Fibroblast of the aortic adventitia (primary cell): ENCODE measurements at regions not wholly inside any gene's neighbourhood (a gene's known extent, or its start where the extent isn't known, plus 50 kb on each side); places are given as distances from the start of the nearest gene placed in this dataset.
A peak's percentile ranks its signal among the peaks of the same experiment; 100 is the strongest.

Source experiments
- DNase-seq: peaks from one replicate; pipeline ENCODE4 v3.0.0-alpha.2; 2010; ENCODE audit warnings: low read depth
- H3K4me3 ChIP-seq: 2 replicates; pipeline ENCODE4 v1.5.1; 2011; ENCODE audit warnings: low read depth, mild to moderate bottlenecking, control low read depth, low read length, moderate library complexity
- CTCF ChIP-seq: IDR thresholded peaks from 2 replicates; pipeline ENCODE4 v1.5.1; 2011; ENCODE audit warnings: mild to moderate bottlenecking, low read length, control low read depth, inconsistent platforms; ENCODE audit not compliant: insufficient read depth

DNA sequence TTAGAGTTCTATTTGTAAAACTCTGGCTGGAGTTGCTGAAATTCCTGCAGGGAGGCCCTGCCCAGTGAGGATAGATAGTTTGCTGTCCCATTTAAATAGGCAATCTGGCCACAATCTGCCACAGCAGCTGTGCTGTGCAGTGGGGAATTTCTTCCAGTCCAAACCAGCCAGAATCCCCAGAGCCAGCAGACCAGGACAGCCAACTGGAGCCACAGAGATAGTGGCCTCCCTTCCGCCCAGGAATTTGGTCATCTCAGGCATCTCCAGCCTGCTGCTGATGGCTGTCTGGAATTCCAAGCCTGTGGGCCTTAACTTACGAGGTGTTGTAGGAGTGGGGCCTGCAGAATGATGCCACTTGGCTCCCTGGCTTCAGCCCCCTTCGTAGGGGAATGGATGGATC, 643.4 kb downstream of the DNAJB9 start:
- DNase-seq: no peak
- TF ChIP-seq CTCF: no peak
- H3K4me3 ChIP-seq: no peak overlapping the region

DNA sequence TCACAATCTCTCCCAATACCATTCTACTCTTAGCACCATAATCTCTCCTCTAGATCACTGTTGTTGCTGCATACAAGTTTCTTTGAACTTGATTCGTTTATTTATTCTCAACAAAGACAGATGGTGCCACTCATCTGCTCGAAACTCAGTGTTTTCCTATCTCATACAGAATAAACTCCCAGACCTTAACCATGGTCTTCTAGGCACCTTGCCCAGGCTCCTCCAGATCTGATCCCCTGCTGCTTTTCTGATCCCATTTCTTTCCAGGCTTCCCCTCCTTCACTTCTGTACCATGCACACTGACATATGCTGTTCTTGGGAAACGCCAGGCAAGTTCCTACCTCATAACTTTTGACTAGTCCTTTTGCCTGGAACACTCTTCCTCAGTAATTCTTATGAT, 645.7 kb downstream of the DNAJB9 start:
- no peak for TF ChIP-seq CTCF
- H3K4me3 ChIP-seq: no peak overlapping the region
- no peak for DNase-seq

GRCh38 chr7:109224100-109224499, 654.4 kb downstream of the DNAJB9 start:
- no peak for TF ChIP-seq CTCF
- DNase-seq: no peak
- no peak overlapping the region for H3K4me3 ChIP-seq

DNA sequence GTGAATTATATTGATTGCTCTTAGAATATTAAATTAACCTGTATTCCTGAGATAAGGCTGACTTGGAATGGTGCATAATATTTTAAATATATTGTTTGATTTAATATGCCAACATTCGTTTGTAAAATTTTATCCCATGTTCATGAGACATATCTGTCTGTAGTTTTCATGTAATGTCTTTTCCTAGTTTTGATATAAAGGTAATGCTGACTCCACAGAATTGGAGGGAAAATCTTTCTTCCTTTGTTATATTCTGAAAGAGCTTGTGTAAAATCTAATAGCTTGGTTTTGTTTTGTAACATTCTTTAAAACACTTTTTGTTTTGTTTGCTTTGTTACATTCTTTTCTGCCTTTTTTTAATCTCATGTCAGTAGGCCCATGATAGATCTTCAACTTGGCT, 657.0 kb downstream of the DNAJB9 start:
- no peak for TF ChIP-seq CTCF
- no peak overlapping the region for H3K4me3 ChIP-seq
- DNase-seq: no peak

DNA sequence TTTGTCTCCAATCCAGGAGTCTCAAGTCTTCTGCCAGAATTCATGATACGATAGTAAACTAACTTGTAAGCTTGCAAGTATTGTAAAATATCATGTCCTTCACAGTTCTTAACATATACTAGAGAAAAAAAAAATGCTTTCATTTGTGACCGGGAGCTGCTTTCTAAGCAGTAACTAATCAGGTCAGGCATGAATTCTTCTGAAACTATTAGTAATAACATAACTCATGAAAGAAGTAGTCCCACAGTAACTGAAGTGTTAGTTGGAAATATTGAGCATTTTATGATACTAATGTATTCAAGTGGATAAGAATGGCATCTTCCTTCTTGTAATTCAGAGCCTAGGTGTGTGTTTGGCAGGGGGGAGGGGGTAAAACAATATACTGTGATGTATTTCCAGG, 665.6 kb downstream of the DNAJB9 start:
- DNase-seq: no peak
- no peak overlapping the region for H3K4me3 ChIP-seq
- no peak for TF ChIP-seq CTCF

DNA sequence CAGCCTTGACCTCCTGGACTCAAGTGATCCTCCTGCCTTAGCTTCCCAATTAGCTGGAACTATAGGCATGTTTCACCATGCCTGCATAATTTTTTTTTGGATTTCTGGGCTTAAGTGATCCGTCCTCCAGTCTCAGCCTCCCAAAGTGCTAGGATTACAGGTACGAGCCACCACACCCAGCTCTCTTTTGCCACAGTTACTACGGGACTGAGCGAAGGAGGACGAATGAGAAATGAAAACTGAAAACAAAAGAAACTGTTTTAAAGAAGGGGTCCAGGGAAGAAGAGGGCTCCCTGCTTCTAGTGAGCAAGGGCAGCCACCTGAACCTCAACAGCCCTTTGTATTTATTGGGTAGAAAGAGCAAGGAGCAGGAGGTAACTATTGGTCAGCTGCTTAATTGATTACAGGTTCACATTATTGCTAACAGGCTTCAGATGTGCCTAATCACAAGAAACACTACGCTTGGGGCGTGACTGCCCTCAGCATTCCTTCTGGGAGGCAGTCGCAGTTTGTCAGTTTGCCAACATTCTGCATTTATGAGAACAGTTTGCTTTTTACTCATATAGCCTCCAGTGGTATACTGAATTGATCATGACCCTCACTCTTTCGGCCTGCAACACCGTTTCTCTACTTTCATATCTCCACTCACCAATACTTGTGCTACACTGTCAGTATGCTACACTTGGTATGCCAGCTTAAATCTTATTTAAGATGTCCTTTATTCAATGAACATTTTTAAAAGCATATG, 676.8 kb downstream of the DNAJB9 start:
- DNase-seq: peak; percentile 0
- no peak for TF ChIP-seq CTCF
- no peak overlapping the region for H3K4me3 ChIP-seq
